Effector memory CD4-positive, alpha-beta T cell (primary cell): ENCODE measurements at regions not wholly inside any gene's neighbourhood (a gene's known extent, or its start where the extent isn't known, plus 50 kb on each side); places are given as distances from the start of the nearest gene placed in this dataset.

ENCODE experiments used
- DNase-seq, 3 donors: peaks; one replicate each; pipeline ENCODE4 v3.0.0-alpha.2; 2020
- H3K27ac ChIP-seq: 2 replicates; pipeline ENCODE4 v1.7.0; 2013; ENCODE audit warnings: mild to moderate bottlenecking, low read length, moderate library complexity; ENCODE audit not compliant: insufficient read depth, poor library complexity, severe bottlenecking
- H3K27me3 ChIP-seq: replicated peaks from 2 replicates; pipeline ENCODE4 v1.7.0; 2013; ENCODE audit warnings: mild to moderate bottlenecking, low read length; ENCODE audit not compliant: insufficient read depth, control insufficient read depth, poor library complexity, severe bottlenecking
- H3K36me3 ChIP-seq: 2 replicates; pipeline ENCODE4 v1.7.0; 2013; ENCODE audit warnings: mild to moderate bottlenecking, low read length, moderate library complexity; ENCODE audit not compliant: control insufficient read depth, insufficient read depth
- H3K4me1 ChIP-seq: 2 replicates; pipeline ENCODE4 v1.7.0; 2013; ENCODE audit warnings: low read length, mild to moderate bottlenecking; ENCODE audit not compliant: control insufficient read depth, insufficient read depth, poor library complexity, severe bottlenecking
- H3K4me3 ChIP-seq: 2 replicates; pipeline ENCODE4 v1.7.0; 2013; ENCODE audit warnings: low read length, low read depth, mild to moderate bottlenecking; ENCODE audit not compliant: insufficient read depth, poor library complexity, severe bottlenecking
- H3K9me3 ChIP-seq: 2 replicates; pipeline ENCODE4 v1.7.0; 2013; ENCODE audit warnings: mild to moderate bottlenecking, low read length, moderate library complexity; ENCODE audit not compliant: control insufficient read depth

- no peaks in the 10 kb centered on the region for H3K9me3 ChIP-seq
- no peaks in the 10 kb centered on the region for H3K4me1 ChIP-seq
- no peak overlapping the region for H3K27ac ChIP-seq
- no peaks in the 10 kb centered on the region for H3K36me3 ChIP-seq
- no peak for DNase-seq
- no peak overlapping the region for H3K4me3 ChIP-seq
- H3K27me3 ChIP-seq = peaks cover 6% of the 10 kb centered on the region
Measured at GRCh38 chr2:240297256-240298116, 138.0 kb upstream of the GPC1 start.

- Histone ChIP-seq H3K36me3 (no peaks in the 10 kb centered on the region), H3K4me1 (no peaks in the 10 kb centered on the region), H3K27ac (no peak overlapping the region)
Measured at GRCh38 chr2:240298117-240298790, 137.2 kb upstream of the GPC1 start.

GRCh38 chr2:240298803-240299709 is 136.4 kb upstream of the GPC1 start:
- DNase-seq = no peak

More at GRCh38 chr2:240298117-240298790, 137.2 kb upstream of the GPC1 start:
- Histone ChIP-seq H3K9me3 (no peaks in the 10 kb centered on the region), H3K27me3 (peaks cover 6% of the 10 kb centered on the region), H3K4me3 (no peak overlapping the region)
- DNase-seq = no peak

GRCh38 chr2:240299710-240300068 is 135.8 kb upstream of the GPC1 start:
- H3K9me3 ChIP-seq = no peaks in the 10 kb centered on the region
- no peak overlapping the region for H3K4me3 ChIP-seq
- no peaks in the 10 kb centered on the region for H3K4me1 ChIP-seq
- H3K27ac ChIP-seq = no peak overlapping the region
- DNase-seq = no peak
- H3K36me3 ChIP-seq = no peaks in the 10 kb centered on the region
- H3K27me3 ChIP-seq = peaks cover 9% of the 10 kb centered on the region

More at GRCh38 chr2:240298803-240299709, 136.4 kb upstream of the GPC1 start:
- Histone ChIP-seq H3K9me3 (no peaks in the 10 kb centered on the region), H3K36me3 (no peaks in the 10 kb centered on the region), H3K4me3 (no peak overlapping the region), H3K27ac (no peak overlapping the region), H3K27me3 (peaks cover 6% of the 10 kb centered on the region), H3K4me1 (no peaks in the 10 kb centered on the region)

GRCh38 chr2:240300261-240300821 is 135.1 kb upstream of the GPC1 start:
- Histone ChIP-seq H3K4me1 (no peaks in the 10 kb centered on the region), H3K27me3 (peaks cover 10% of the 10 kb centered on the region), H3K27ac (no peak overlapping the region), H3K9me3 (no peaks in the 10 kb centered on the region), H3K36me3 (no peaks in the 10 kb centered on the region), H3K4me3 (no peak overlapping the region)
- no peak for DNase-seq

GRCh38 chr2:240300840-240301239 is 134.6 kb upstream of the GPC1 start:
- Histone ChIP-seq H3K36me3 (no peaks in the 10 kb centered on the region), H3K27ac (no peak overlapping the region), H3K27me3 (peaks cover 10% of the 10 kb centered on the region), H3K9me3 (no peaks in the 10 kb centered on the region), H3K4me1 (no peaks in the 10 kb centered on the region), H3K4me3 (no peak overlapping the region)
- no peak for DNase-seq

- Histone ChIP-seq H3K27ac (no peak overlapping the region), H3K9me3 (no peaks in the 10 kb centered on the region), H3K36me3 (no peaks in the 10 kb centered on the region), H3K4me1 (no peaks in the 10 kb centered on the region), H3K4me3 (no peak overlapping the region), H3K27me3 (peaks cover 10% of the 10 kb centered on the region)
- DNase-seq = no peak
Measured at GRCh38 chr2:240301256-240301795, 134.1 kb upstream of the GPC1 start.

GRCh38 chr2:240302041-240302440 is 133.4 kb upstream of the GPC1 start:
- no peaks in the 10 kb centered on the region for H3K36me3 ChIP-seq
- no peak overlapping the region for H3K27ac ChIP-seq
- no peak overlapping the region for H3K4me3 ChIP-seq
- H3K27me3 ChIP-seq = peaks cover 10% of the 10 kb centered on the region
- no peak for DNase-seq
- H3K4me1 ChIP-seq = no peaks in the 10 kb centered on the region
- no peaks in the 10 kb centered on the region for H3K9me3 ChIP-seq

GRCh38 chr2:240302933-240303595 is 132.4 kb upstream of the GPC1 start:
- no peaks in the 10 kb centered on the region for H3K4me1 ChIP-seq
- H3K27me3 ChIP-seq = peaks cover 10% of the 10 kb centered on the region
- no peak overlapping the region for H3K4me3 ChIP-seq
- no peak overlapping the region for H3K27ac ChIP-seq
- no peaks in the 10 kb centered on the region for H3K9me3 ChIP-seq
- no peak for DNase-seq
- no peaks in the 10 kb centered on the region for H3K36me3 ChIP-seq
